HT1080 (cell line): ENCODE measurements at regions not wholly inside any gene's neighbourhood (a gene's known extent, or its start where the extent isn't known, plus 50 kb on each side); places are given as distances from the start of the nearest gene placed in this dataset.

Experiments used
- DNase-seq: peaks from one replicate; pipeline ENCODE4 v3.0.0-alpha.2; 2015; ENCODE audit warnings: low read depth

GRCh38 chr6:12582421-12583110 lies 134.0 kb upstream of the PHACTR1 start:
- no peak for DNase-seq

GRCh38 chr6:12584631-12585405 lies 131.7 kb upstream of the PHACTR1 start:
- no peak for DNase-seq

GRCh38 chr6:12585497-12585958 lies 131.0 kb upstream of the PHACTR1 start:
- no peak for DNase-seq

GRCh38 chr6:12586721-12587480 lies 129.7 kb upstream of the PHACTR1 start:
- no peak for DNase-seq

- DNase-seq: no peak
Observed at GRCh38 chr6:12590901-12591300, 125.7 kb upstream of the PHACTR1 start.

GRCh38 chr6:12592634-12593033 lies 123.9 kb upstream of the PHACTR1 start:
- DNase-seq: peak; percentile 46

GRCh38 chr6:12593771-12594529 lies 122.6 kb upstream of the PHACTR1 start:
- DNase-seq: no peak

- DNase-seq: no peak
Observed at GRCh38 chr6:12594530-12594893, 122.1 kb upstream of the PHACTR1 start.

- DNase-seq: no peak
Observed at GRCh38 chr6:12595161-12595811, 121.3 kb upstream of the PHACTR1 start.

GRCh38 chr6:12596731-12597130 lies 119.8 kb upstream of the PHACTR1 start:
- DNase-seq: no peak

- DNase-seq: no peak
Observed at GRCh38 chr6:12598919-12599318, 117.6 kb upstream of the PHACTR1 start.

GRCh38 chr6:12601881-12602280 lies 114.7 kb upstream of the PHACTR1 start:
- DNase-seq: no peak

GRCh38 chr6:12602342-12602741 lies 114.2 kb upstream of the PHACTR1 start:
- DNase-seq: no peak

GRCh38 chr6:12602951-12603672 lies 113.5 kb upstream of the PHACTR1 start:
- DNase-seq: peak; percentile 61

GRCh38 chr6:12603673-12604049 lies 112.9 kb upstream of the PHACTR1 start:
- DNase-seq: no peak

GRCh38 chr6:12605888-12606345 lies 110.7 kb upstream of the PHACTR1 start:
- DNase-seq: peak; percentile 65

- DNase-seq: no peak
Observed at GRCh38 chr6:12606616-12607015, 110.0 kb upstream of the PHACTR1 start.

- DNase-seq: peak; percentile 77
Observed at GRCh38 chr6:12608016-12608860, 108.3 kb upstream of the PHACTR1 start.

- DNase-seq: peak; percentile 21
Observed at GRCh38 chr6:12608874-12609273, 107.7 kb upstream of the PHACTR1 start.
